Astrocyte of the cerebellum (primary cell): ENCODE measurements at regions not wholly inside any gene's neighbourhood (a gene's known extent, or its start where the extent isn't known, plus 50 kb on each side); places are given as distances from the start of the nearest gene placed in this dataset.

ENCODE experiments used
- DNase-seq: peaks from one replicate; pipeline ENCODE4 v3.0.0-alpha.2; 2011; ENCODE audit warnings: low read depth
- H3K4me3 ChIP-seq: 2 replicates; pipeline ENCODE4 v1.5.1; 2011; ENCODE audit warnings: mild to moderate bottlenecking, low read depth, low read length, moderate library complexity
- CTCF ChIP-seq: IDR thresholded peaks from 2 replicates; pipeline ENCODE4 v1.5.1; 2012; ENCODE audit warnings: low read length, low read depth, moderate library complexity, mild to moderate bottlenecking; ENCODE audit errors: missing control alignments
- in situ Hi-C: cut with HindIII; loops from 2 replicates; pipeline ENCODE4 v1.10.0; 2017; ENCODE audit warnings: low sequenced_read_pairs

GRCh38 chr7:119692541-119692940 lies 580.4 kb upstream of the KCND2 start:
- in situ Hi-C loops = no loop called here

DNA sequence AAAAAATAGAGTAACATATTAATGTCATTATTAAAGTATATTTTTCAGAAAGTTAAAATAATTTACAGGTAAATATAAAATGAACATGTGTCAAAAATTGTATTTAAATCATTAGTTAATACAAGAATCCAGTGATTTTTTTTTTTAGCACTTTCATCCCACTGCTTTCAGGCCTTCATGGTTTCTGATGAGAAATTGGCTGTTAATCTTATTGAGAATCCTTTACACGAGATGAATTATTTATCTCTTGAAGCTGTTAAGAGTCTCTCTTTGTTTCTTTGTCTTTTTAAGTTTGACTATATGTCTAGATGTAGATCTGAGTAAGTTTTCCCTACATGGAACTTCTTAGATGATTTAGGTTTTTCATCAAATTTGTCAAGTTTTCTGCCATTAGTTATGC lies 578.5 kb upstream of the KCND2 start:
- in situ Hi-C loops = no loop called here
- H3K4me3 ChIP-seq = no peak overlapping the region
- no peak for DNase-seq
- no peak for TF ChIP-seq CTCF

More at GRCh38 chr7:119692541-119692940, 580.4 kb upstream of the KCND2 start:
- DNase-seq = no peak
- TF ChIP-seq CTCF = no peak
- no peak overlapping the region for H3K4me3 ChIP-seq

GRCh38 chr7:119696336-119696735 lies 576.6 kb upstream of the KCND2 start:
- no peak overlapping the region for H3K4me3 ChIP-seq
- in situ Hi-C loops = no loop called here
- no peak for DNase-seq
- TF ChIP-seq CTCF = no peak

- in situ Hi-C loops = no loop called here
- no peak for DNase-seq
- no peak for TF ChIP-seq CTCF
- no peak overlapping the region for H3K4me3 ChIP-seq
Measured at GRCh38 chr7:119703895-119704294, 569.1 kb upstream of the KCND2 start.

GRCh38 chr7:119706608-119707007 lies 566.4 kb upstream of the KCND2 start:
- no peak overlapping the region for H3K4me3 ChIP-seq
- no peak for DNase-seq
- no peak for TF ChIP-seq CTCF
- in situ Hi-C loops = no loop called here

- DNase-seq = no peak
Measured at GRCh38 chr7:119708891-119709290, 564.1 kb upstream of the KCND2 start.

More at GRCh38 chr7:119708891-119709290, 564.1 kb upstream of the KCND2 start:
- no peak overlapping the region for H3K4me3 ChIP-seq
- in situ Hi-C loops = no loop called here
- TF ChIP-seq CTCF = no peak
